Thyroid gland (tissue), 4 donors: ENCODE measurements at regions not wholly inside any gene's neighbourhood (a gene's known extent, or its start where the extent isn't known, plus 50 kb on each side); places are given as distances from the start of the nearest gene placed in this dataset.

Experiments
- DNase-seq, 2 donors: peaks; one replicate each; pipeline ENCODE4 v3.0.0-alpha.2; 2019
- H3K27ac ChIP-seq, 3 donors: fragments of 200-600 bp; sonication (generic); 1 replicate in 2 of 3; 2 replicates in 1 of 3; pipeline ENCODE4 v1.5.1; 2016 to 2019; ENCODE audit warnings: mild to moderate bottlenecking in 1 of 3, moderate library complexity in 1 of 3
- H3K27me3 ChIP-seq: fragments of 200-600 bp; sonication (generic); one replicate; pipeline ENCODE4 v1.5.1; 2019
- H3K36me3 ChIP-seq, 2 donors: fragments of 200-600 bp; sonication (generic); one replicate each; pipeline ENCODE4 v1.5.1; 2016 to 2019
- H3K4me1 ChIP-seq, 2 donors: fragments of 200-600 bp; sonication (generic); one replicate each; pipeline ENCODE4 v1.5.1; 2017 to 2019
- H3K4me3 ChIP-seq, 3 donors: fragments of 200-600 bp; sonication (generic); replicated peaks in 1 of 3; 1 replicate in 2 of 3; 2 replicates in 1 of 3; pipeline ENCODE4 v1.5.1; 2016; ENCODE audit warnings: mild to moderate bottlenecking in 1 of 3
- H3K9me3 ChIP-seq: fragments of 200-600 bp; sonication (generic); one replicate; pipeline ENCODE4 v1.5.1; 2017
- POLR2A ChIP-seq, 2 donors: fragments of 450-650 bp; IDR thresholded peaks; one replicate each; pipeline ENCODE4 v1.6.1; 2017; ENCODE audit warnings: antibody characterized with exemption in 2 of 2, mild to moderate bottlenecking in 2 of 2, moderate library complexity in 1 of 2
- WGBS, 2 donors: methylation state at CpG; one replicate each; pipeline ENCODE4 v1.1.5; 2017; 5-methylcytosine and 5-hydroxymethylcytosine counted together
- intact Hi-C: fragments of 100-400 bp; cut with DNase I; formaldehyde crosslinking; loops from one replicate; pipeline ENCODE4 v1.15.1; 2023
- TF ChIP-seq, protein P1 (sequence below), 6 experiments: fragments of 200-600 bp in 3 of 6; fragments of 450-650 bp in 3 of 6; sonication (generic) in 3 of 6; IDR thresholded peaks; one replicate each; pipeline ENCODE4 v1.5.1; 2016 to 2019; ENCODE audit warnings: antibody characterized with exemption in 6 of 6, mild to moderate bottlenecking in 2 of 6, inconsistent platforms in 1 of 6, moderate library complexity in 1 of 6

DNA sequence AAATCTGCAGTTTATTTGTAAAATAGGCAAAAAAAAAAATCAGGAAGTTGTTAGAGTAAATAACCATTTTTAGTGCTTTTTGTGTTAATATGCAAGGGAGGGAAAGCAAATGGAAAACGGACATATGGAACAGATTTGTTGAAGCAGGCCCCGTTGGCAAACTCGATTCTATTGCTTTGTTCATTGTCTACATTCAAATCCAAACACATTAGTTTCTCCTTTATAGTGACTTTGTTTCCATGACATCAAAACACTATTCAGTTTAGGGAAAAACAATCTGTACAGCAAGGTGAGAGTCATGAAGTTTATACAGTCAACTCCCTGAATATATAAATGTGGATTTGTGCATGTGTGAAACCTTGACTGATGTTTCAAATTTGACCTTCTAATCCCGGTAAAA is 142.2 kb downstream of the FAM47A start:
- 69 to 81% methylated on average over 4 of the region's 4 CpGs for WGBS, 2 donors
- no peaks in the 10 kb centered on the region for H3K27me3 ChIP-seq
- H3K27ac ChIP-seq = no peak overlapping the region
- no peak overlapping the region for H3K4me3 ChIP-seq
- no peak for DNase-seq
- no peaks in the 10 kb centered on the region for H3K9me3 ChIP-seq
- intact Hi-C loops = no loop called here
- H3K36me3 ChIP-seq = no peaks in the 10 kb centered on the region
- TF ChIP-seq POLR2A (IDR thresholded peaks at IDR 0.05) = no peak
- TF ChIP-seq, protein P1, sequence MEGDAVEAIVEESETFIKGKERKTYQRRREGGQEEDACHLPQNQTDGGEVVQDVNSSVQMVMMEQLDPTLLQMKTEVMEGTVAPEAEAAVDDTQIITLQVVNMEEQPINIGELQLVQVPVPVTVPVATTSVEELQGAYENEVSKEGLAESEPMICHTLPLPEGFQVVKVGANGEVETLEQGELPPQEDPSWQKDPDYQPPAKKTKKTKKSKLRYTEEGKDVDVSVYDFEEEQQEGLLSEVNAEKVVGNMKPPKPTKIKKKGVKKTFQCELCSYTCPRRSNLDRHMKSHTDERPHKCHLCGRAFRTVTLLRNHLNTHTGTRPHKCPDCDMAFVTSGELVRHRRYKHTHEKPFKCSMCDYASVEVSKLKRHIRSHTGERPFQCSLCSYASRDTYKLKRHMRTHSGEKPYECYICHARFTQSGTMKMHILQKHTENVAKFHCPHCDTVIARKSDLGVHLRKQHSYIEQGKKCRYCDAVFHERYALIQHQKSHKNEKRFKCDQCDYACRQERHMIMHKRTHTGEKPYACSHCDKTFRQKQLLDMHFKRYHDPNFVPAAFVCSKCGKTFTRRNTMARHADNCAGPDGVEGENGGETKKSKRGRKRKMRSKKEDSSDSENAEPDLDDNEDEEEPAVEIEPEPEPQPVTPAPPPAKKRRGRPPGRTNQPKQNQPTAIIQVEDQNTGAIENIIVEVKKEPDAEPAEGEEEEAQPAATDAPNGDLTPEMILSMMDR (IDR thresholded peaks at IDR 0.05) = no peak
- H3K4me1 ChIP-seq = no peaks in the 10 kb centered on the region

DNA sequence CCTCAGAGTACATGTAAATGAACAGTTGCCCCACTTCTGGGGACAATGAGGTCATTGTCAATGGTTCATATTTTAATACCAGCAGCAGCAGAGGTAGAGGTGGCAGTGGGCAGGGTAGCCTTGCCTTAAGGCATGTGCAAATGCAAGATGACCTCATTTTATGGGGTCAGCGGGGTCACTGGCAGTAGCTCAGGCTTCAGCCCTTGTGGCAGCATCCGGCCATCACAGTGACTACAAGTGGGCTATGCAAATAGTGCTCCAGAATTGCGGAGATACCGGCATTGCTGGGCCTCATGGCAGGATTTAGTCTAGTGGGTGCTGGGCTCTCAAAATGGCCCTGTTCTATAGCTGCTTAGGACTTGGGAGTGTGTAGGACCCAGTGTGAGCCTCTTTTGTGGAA is 144.7 kb downstream of the FAM47A start:
- Histone ChIP-seq H3K27ac (no peak overlapping the region), H3K4me1 (no peaks in the 10 kb centered on the region), H3K27me3 (no peaks in the 10 kb centered on the region), H3K36me3 (no peaks in the 10 kb centered on the region), H3K9me3 (no peaks in the 10 kb centered on the region), H3K4me3 (no peak overlapping the region)
- intact Hi-C loops = no loop called here
- WGBS, 2 donors = 89% methylated on average over 3 of the region's 4 CpGs; no CpG with 5 or more reads in 1 of the 2 donors
- TF ChIP-seq POLR2A (IDR thresholded peaks at IDR 0.05) = no peak
- TF ChIP-seq, protein P1 (IDR thresholded peaks at IDR 0.05) = no peak
- DNase-seq = no peak

DNA sequence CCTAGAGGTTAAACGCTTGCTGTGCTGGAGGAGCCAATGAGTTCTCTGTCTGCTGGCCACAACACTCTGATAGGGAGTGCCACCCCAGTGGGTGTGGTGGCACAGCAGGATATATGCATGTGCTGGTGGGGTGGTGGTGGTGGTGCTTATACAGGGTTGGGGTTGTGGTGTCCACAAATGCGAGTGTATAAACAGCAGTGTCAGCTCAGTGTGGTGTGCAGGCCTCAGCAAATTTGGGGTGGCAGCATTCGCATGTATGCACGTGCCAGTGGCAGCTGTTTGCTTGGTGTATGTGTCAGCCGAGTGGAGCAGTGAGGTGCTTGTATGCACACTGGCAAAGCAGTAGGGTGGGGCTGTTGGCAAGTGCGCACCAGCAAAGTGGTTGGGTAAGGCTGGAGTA is 157.4 kb downstream of the FAM47A start:
- Histone ChIP-seq H3K27me3 (no peaks in the 10 kb centered on the region), H3K4me1 (no peaks in the 10 kb centered on the region), H3K4me3 (no peak overlapping the region), H3K36me3 (no peaks in the 10 kb centered on the region), H3K9me3 (no peaks in the 10 kb centered on the region), H3K27ac (no peak overlapping the region)
- intact Hi-C loops = no loop called here
- no peak for TF ChIP-seq POLR2A (IDR thresholded peaks at IDR 0.05)
- TF ChIP-seq, protein P1 (IDR thresholded peaks at IDR 0.05) = no peak
- WGBS, 2 donors = 83 to 100% methylated on average over 1 to 5 of the region's 6 CpGs
- DNase-seq = no peak

GRCh38 chrX:33970028-33970967 is 161.8 kb downstream of the FAM47A start:
- intact Hi-C loops = no loop called here
- no peaks in the 10 kb centered on the region for H3K4me1 ChIP-seq
- 0 to 57% methylated on average over 1 to 2 of the region's 3 CpGs for WGBS, 2 donors
- H3K9me3 ChIP-seq = no peaks in the 10 kb centered on the region
- TF ChIP-seq, protein P1 (IDR thresholded peaks at IDR 0.05) = no peak
- TF ChIP-seq POLR2A (IDR thresholded peaks at IDR 0.05) = no peak
- H3K27me3 ChIP-seq = no peaks in the 10 kb centered on the region
- H3K36me3 ChIP-seq = no peaks in the 10 kb centered on the region
- H3K4me3 ChIP-seq = no peak overlapping the region
- DNase-seq = peak in 1 of 2 donors; percentile 7
- H3K27ac ChIP-seq = no peak overlapping the region

GRCh38 chrX:33969105-33969504 is 163.0 kb downstream of the FAM47A start:
- whole genome bisulfite sequencing, 2 donors = no CpG with 5 or more reads among the region's 1 CpG
- H3K27ac ChIP-seq = no peak overlapping the region

More at GRCh38 chrX:33969105-33969504, 163.0 kb downstream of the FAM47A start:
- Histone ChIP-seq H3K36me3 (no peaks in the 10 kb centered on the region), H3K9me3 (no peaks in the 10 kb centered on the region), H3K27me3 (no peaks in the 10 kb centered on the region), H3K4me1 (no peaks in the 10 kb centered on the region), H3K4me3 (no peak overlapping the region)
- intact Hi-C loops = no loop called here
- no peak for DNase-seq
- TF ChIP-seq, protein P1 (IDR thresholded peaks at IDR 0.05) = no peak
- TF ChIP-seq POLR2A (IDR thresholded peaks at IDR 0.05) = no peak
